ENCODE measurements at regions not wholly inside any gene's neighbourhood (a gene's known extent, or its start where the extent isn't known, plus 50 kb on each side); places are given as distances from the start of the nearest gene placed in this dataset.

DNA sequence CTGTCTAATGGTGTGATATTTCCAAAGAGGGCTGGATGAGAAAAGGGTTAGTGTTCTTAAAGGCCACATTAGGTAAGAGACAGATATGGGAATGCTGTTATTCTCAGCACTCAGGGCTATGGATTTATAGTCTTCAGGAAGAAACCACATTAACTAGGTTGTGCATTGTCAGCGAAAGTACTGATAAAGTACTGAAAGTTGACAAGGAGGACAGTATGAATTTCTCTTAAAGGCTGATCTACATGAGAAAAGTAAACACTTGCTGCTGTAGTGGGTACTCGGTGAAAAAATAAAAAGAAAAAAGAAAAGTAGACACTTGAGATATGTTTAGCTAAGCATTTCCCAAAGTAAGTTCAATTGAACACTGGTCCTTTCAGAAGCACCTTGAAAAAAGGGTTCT is 381.0 kb upstream of the RPS23 start:
- H3K36me3 ChIP-seq (ENCODE audit: control insufficient read depth, insufficient read depth, low read length) = no peaks in the 10 kb centered on the region
- H3K27ac ChIP-seq (ENCODE audit: low read length) = no peak overlapping the region
- H3K4me1 ChIP-seq (ENCODE audit: control insufficient read depth, insufficient read depth, low read length) = no peaks in the 10 kb centered on the region
- H3K4me3 ChIP-seq (ENCODE audit: low read depth in 2 of 2, low read length in 2 of 2) = no peak overlapping the region
- POLR2A ChIA-PET = no interaction called here
- no peaks in the 10 kb centered on the region for H3K9me3 ChIP-seq (ENCODE audit: control insufficient read depth, insufficient read depth, low read depth, low read length)
- in situ Hi-C loops (cut with HindIII; ENCODE audit: low pct_unique_long_range_greater_than_20kb, low sequenced_read_pairs) = no loop called here
- TF ChIP-seq, protein P1, sequence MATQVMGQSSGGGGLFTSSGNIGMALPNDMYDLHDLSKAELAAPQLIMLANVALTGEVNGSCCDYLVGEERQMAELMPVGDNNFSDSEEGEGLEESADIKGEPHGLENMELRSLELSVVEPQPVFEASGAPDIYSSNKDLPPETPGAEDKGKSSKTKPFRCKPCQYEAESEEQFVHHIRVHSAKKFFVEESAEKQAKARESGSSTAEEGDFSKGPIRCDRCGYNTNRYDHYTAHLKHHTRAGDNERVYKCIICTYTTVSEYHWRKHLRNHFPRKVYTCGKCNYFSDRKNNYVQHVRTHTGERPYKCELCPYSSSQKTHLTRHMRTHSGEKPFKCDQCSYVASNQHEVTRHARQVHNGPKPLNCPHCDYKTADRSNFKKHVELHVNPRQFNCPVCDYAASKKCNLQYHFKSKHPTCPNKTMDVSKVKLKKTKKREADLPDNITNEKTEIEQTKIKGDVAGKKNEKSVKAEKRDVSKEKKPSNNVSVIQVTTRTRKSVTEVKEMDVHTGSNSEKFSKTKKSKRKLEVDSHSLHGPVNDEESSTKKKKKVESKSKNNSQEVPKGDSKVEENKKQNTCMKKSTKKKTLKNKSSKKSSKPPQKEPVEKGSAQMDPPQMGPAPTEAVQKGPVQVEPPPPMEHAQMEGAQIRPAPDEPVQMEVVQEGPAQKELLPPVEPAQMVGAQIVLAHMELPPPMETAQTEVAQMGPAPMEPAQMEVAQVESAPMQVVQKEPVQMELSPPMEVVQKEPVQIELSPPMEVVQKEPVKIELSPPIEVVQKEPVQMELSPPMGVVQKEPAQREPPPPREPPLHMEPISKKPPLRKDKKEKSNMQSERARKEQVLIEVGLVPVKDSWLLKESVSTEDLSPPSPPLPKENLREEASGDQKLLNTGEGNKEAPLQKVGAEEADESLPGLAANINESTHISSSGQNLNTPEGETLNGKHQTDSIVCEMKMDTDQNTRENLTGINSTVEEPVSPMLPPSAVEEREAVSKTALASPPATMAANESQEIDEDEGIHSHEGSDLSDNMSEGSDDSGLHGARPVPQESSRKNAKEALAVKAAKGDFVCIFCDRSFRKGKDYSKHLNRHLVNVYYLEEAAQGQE (IDR thresholded peaks at IDR 0.05; ENCODE audit: insufficient read depth in 1 of 2, low read depth in 2 of 2, low read length in 1 of 2) = no peak
- TF ChIP-seq SIN3A (IDR thresholded peaks at IDR 0.05; ENCODE audit: borderline replicate concordance, insufficient read depth, low read depth, low read length) = no peak
- DNase-seq (ENCODE audit: low read depth, low spot score) (no peak), ATAC-seq (no peak)
- no TSS peak for BruUV-seq (replicated peaks)
- no peaks in the 10 kb centered on the region for H3K27me3 ChIP-seq (ENCODE audit: control insufficient read depth, insufficient read depth, low read length)
- intact Hi-C loops (cut with micrococcal nuclease; ENCODE audit: unreplicated experiment) = no loop called here
- CTCF ChIA-PET = no interaction called here

DNA sequence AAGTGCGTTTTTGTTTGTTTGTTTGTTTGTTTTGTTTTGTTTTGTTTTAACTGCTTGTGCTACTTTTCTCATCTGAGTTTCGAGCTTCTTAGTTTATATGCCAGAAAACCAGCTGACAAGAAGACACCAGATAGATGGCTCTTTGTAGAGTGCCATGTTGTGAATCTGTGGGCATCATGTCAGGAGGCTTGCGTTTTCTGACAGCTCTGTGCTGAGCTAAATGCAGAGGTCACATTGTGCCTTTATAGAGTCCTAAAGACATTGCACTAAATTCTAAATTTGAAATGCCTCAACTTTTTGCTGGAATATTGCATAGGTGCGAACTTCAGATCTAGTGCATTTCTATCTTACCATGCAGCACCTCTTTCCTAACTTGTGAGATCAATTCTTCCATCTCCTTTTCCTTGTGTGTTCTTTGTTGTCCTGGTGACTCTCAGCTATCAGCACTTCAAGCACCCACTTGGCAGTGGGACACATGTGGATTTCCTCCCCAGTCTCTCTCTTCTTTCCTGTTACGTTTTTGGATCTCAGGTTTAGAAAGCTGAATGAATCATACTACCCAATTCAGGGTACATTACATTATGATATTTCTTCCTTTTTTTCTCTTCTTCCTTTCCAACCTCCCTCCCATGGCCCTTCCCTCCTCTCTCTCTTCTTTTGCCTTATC is 379.0 kb upstream of the RPS23 start:
- Histone ChIP-seq H3K36me3 (ENCODE audit: control insufficient read depth, insufficient read depth, low read length) (no peaks in the 10 kb centered on the region), H3K4me1 (ENCODE audit: control insufficient read depth, insufficient read depth, low read length) (no peaks in the 10 kb centered on the region), H3K4me3 (ENCODE audit: low read depth in 2 of 2, low read length in 2 of 2) (no peak overlapping the region), H3K27ac (ENCODE audit: low read length) (no peak overlapping the region), H3K27me3 (ENCODE audit: control insufficient read depth, insufficient read depth, low read length) (no peaks in the 10 kb centered on the region), H3K9me3 (ENCODE audit: control insufficient read depth, insufficient read depth, low read depth, low read length) (no peaks in the 10 kb centered on the region)
- in situ Hi-C loops (cut with HindIII; ENCODE audit: low pct_unique_long_range_greater_than_20kb, low sequenced_read_pairs) = no loop called here
- POLR2A ChIA-PET = no interaction called here
- no TSS peak for BruUV-seq (replicated peaks)
- DNase-seq (ENCODE audit: low read depth, low spot score) (no peak), ATAC-seq (no peak)
- CTCF ChIA-PET = no interaction called here
- TF ChIP-seq TCF7L2 (IDR thresholded peaks at IDR 0.05; ENCODE audit: low read depth, low read length) = no peak
- TF ChIP-seq, protein P1 (IDR thresholded peaks at IDR 0.05; ENCODE audit: insufficient read depth in 1 of 2, low read depth in 2 of 2, low read length in 1 of 2) = no peak
- TF ChIP-seq SIN3A (IDR thresholded peaks at IDR 0.05; ENCODE audit: borderline replicate concordance, insufficient read depth, low read depth, low read length) = no peak
- no peak for TF ChIP-seq POLR2AphosphoS5 (IDR thresholded peaks at IDR 0.05; ENCODE audit: low read depth, low read length)
- TF ChIP-seq, protein P2, sequence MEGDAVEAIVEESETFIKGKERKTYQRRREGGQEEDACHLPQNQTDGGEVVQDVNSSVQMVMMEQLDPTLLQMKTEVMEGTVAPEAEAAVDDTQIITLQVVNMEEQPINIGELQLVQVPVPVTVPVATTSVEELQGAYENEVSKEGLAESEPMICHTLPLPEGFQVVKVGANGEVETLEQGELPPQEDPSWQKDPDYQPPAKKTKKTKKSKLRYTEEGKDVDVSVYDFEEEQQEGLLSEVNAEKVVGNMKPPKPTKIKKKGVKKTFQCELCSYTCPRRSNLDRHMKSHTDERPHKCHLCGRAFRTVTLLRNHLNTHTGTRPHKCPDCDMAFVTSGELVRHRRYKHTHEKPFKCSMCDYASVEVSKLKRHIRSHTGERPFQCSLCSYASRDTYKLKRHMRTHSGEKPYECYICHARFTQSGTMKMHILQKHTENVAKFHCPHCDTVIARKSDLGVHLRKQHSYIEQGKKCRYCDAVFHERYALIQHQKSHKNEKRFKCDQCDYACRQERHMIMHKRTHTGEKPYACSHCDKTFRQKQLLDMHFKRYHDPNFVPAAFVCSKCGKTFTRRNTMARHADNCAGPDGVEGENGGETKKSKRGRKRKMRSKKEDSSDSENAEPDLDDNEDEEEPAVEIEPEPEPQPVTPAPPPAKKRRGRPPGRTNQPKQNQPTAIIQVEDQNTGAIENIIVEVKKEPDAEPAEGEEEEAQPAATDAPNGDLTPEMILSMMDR (IDR thresholded peaks at IDR 0.05) = no peak
- intact Hi-C loops (cut with micrococcal nuclease; ENCODE audit: unreplicated experiment) = no loop called here
